Stimulated activated CD4-positive, alpha-beta T cell treated with anti-CD3 and anti-CD28 coated beads, Interleukin-1b, Interleukin-23, amount 100 ng/mL, for 48 hours (primary cell): ENCODE measurements at regions not wholly inside any gene's neighbourhood (a gene's known extent, or its start where the extent isn't known, plus 50 kb on each side); places are given as distances from the start of the nearest gene placed in this dataset.

Source experiments
- DNase-seq: peaks from one replicate; pipeline ENCODE4 v3.0.0-alpha.2; 2020

- DNase-seq: peak; percentile 12
Measured at GRCh38 chr5:40276426-40277102, 403.2 kb upstream of the PTGER4 start.

- DNase-seq: no peak
Measured at GRCh38 chr5:40274568-40274967, 405.1 kb upstream of the PTGER4 start.

DNA sequence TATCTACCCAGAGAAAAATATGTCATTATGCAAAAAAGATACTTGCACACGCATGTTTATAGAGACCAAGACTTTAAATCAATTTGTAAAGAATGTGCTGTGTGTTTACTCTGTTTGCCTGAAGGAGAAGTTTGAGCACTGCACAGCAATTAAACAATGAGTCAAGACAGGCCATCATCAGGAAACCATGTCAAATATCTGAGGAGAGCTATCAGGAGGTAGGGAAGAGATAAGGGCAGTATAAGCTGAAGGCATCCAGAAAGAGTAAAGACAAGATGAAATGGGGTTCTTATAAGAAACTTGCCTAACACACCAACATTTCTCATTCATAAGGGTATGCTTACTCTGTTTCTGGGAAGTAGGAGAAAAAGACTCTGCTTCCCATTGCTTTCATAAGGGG lies 405.8 kb upstream of the PTGER4 start:
- DNase-seq: no peak

- DNase-seq: no peak
Measured at GRCh38 chr5:40271476-40271875, 408.2 kb upstream of the PTGER4 start.

GRCh38 chr5:40270274-40270845 lies 409.4 kb upstream of the PTGER4 start:
- DNase-seq: no peak

- DNase-seq: no peak
Measured at GRCh38 chr5:40268088-40268487, 411.6 kb upstream of the PTGER4 start.

- DNase-seq: no peak
Measured at GRCh38 chr5:40266952-40267351, 412.8 kb upstream of the PTGER4 start.

DNA sequence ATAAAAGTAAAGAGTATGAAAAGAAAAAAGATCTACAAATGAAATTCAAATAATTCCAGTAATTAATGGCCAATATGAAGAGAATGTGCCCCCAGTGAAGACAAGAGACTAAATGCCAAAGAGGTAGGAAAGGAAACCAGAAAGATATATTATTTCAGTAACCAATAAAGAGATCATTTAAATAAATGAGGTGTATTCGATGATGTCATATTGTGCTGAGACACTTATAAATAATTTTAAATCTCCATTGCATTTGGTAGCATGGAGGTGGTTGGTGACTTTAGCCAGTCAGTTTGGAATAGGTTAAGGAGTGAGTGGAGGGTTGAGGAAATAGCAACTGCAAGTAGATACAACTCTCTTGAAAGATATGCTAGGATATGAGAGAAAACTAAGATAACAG lies 417.7 kb upstream of the PTGER4 start:
- DNase-seq: no peak

- no peak for DNase-seq
Measured at GRCh38 chr5:40260361-40260760, 419.4 kb upstream of the PTGER4 start.

DNA sequence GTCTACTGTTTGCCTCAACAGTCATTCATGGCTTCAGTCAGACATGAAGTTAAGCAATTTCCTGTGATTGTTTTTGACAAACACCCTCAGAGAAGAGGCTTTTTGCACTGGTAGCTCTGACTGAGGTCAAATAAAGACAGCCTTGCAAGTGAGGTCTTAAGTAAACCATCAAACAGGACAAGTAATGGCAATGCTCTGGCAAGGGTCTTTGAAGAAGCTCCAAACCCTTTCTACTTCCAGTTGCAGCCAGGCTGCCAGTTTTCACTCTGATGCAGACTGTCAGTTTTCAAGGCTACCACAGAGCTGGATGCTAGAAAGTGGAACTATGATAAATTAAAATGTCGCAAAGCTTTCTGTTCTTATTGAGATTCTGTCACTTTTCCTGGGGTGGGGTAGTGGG lies 421.5 kb upstream of the PTGER4 start:
- no peak for DNase-seq

GRCh38 chr5:40240671-40241070 lies 439.0 kb upstream of the PTGER4 start:
- no peak for DNase-seq

- DNase-seq: peak; percentile 79
Measured at GRCh38 chr5:40240111-40240510, 439.6 kb upstream of the PTGER4 start.

DNA sequence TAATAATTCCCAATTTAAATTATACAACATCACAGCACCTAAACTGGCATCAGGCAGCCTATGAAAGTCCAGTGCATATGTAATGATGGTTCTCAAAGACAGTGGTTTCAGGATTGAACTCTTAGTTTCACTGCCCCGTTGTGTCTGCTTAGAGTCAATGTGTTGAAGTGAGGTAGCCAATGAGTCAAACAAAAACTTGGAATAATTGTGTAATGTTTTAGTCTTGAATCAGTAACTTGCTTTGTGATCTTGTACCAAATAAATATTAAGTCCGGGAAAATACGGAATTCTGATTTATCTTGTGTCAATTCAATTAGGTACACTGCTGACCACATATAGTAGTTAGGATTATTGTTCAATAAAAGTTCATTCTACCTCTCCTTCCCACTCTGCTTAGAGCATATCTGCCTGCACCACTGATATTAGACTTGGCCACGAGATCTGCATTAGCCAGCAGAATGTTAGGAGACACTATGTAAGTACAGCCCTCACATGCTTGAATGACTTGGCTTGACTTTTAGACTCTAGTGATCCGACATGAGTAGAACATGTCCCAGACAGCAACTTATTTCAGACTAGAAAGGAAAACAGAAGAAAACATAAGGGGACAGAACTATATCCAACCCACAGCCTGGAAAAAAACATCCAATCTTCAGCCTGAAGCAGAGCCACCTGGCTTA lies 441.5 kb upstream of the PTGER4 start:
- no peak for DNase-seq

DNA sequence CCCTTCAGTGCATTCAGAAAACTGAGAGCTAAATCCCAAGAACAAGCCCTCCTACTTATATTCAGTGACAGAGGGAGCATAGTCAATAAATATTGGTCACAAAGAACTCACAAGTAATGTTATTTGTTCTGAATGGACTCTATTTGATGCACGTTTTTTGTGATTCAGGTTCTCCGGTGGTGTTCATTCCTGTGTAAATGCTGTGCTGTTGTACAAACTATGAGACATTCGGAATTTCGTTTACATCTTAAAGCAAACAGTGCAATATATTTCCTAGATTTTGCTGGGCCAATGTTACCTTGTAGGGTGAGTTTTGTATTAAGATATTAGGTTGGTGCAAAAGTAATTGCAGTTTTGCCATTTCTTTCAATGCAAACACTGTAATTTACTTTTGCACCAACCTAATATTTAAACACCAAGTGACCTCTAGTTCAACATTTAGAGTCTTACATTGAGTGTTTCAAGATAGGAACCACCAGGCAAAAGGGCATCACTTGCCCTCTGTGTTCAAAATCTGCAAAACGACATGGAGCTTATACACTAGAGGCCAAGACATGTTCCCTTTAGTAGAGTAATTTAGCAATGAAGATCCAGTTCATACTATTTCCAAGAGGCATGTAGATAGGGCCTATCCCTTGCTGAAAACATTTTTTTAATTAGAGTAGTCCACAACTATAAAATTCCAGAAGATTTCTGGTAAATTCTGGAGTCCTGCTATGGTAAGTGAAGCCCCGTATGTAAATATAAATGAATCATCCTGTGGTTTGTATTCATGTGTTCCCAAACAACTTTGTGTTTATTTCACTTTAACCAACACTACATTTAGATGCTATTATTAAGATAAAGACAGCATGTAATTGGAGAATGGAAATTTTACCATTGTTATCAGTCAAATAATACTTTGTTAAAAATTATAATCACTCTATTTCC lies 444.0 kb upstream of the PTGER4 start:
- no peak for DNase-seq

- DNase-seq: no peak
Measured at GRCh38 chr5:40233268-40233667, 446.4 kb upstream of the PTGER4 start.

GRCh38 chr5:40227931-40228330 lies 451.8 kb upstream of the PTGER4 start:
- no peak for DNase-seq

GRCh38 chr5:40227366-40227765 lies 452.3 kb upstream of the PTGER4 start:
- DNase-seq: no peak

DNA sequence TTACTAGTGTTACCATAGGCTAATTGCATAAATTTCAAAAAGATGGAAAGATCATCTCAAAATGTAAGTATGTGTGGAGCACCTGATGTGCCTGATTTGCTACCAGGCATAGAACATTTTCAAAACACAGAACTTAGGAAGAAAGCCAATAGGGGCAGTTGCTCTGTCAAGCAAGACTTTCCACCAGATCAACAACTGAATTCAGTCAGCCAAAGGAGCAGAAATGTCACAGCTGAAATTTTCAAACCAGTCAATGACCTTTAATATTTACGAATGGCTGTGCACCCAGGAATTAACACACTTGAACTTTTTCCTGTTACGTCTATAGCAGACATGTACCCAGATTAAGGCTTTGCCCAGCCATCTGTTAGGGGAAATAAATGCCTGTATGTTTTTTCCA lies 452.8 kb upstream of the PTGER4 start:
- no peak for DNase-seq

- DNase-seq: peak; percentile 53
Measured at GRCh38 chr5:40225147-40225546, 454.6 kb upstream of the PTGER4 start.

DNA sequence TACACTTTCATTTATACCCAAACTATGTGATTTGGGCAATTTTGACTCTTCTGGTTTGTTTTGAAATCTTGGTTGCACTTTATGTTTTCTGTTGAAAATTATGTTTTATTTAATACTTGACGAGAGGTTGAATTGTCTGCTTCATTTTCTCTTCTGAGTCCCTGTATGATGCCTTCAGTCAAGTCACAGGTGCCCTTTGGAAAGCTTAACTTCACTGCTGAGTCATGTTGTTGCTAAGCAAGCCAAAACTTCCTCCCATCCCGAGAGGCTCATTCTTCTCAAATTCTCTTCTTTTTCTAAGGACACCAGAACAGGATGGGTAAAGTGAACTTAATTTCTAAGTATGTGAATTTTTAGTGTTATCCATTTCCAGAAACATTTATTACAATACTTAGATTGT lies 455.3 kb upstream of the PTGER4 start:
- DNase-seq: no peak

DNA sequence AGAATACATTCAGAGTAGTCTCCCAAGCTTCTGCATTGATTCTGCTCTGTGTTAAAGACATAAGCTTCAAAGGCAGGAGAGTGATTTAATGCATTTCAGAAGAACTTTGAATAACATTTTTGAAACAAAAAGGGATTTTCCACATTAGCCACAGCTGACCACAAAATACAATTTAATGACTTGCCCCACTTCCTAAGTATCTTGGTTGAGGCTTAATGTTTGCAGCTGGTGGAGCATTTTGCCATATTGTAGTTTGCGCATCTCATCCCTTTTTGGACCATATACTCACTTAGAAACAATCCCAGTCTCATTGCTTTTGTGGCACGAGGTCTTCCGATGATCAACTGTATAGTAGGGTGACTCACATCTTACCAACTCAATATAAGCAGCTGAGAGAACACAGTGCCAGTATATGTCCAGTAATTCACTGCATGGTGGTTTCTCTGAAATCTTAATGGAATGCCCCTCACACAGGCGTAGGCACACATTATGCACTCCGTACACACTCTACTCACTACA lies 455.8 kb upstream of the PTGER4 start:
- DNase-seq: peak; percentile 53

GRCh38 chr5:40221796-40222195 lies 457.9 kb upstream of the PTGER4 start:
- no peak for DNase-seq

DNA sequence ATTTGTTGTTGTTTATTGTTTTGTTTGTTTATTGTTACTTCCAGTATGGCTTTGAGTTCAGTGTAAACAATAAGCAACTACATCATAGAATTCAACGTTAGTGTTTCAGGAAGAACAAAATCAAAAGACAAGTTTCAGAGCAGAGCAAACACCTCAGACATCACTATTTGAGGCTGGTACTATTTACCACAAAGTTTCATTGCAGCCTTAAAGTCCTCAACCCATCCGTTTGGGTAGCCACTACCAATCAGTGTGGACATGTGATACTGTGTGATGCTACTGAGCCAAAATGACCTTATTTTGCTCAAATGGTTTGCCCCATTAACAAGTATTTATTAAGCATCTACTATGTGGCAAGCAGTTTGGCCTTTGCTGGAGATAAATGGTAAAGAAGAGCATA lies 458.5 kb upstream of the PTGER4 start:
- no peak for DNase-seq
